SK-N-SH treated with all-trans-retinoic acid at 6 μM for 48 hours (cell line): ENCODE measurements at regions not wholly inside any gene's neighbourhood (a gene's known extent, or its start where the extent isn't known, plus 50 kb on each side); places are given as distances from the start of the nearest gene placed in this dataset.

ENCODE experiments used
- ATAC-seq: fragments of 200-7000 bp; cut with Tn5 transposase; 3 replicates; pipeline ENCODE4 v1.9.1; 2020; ENCODE audit warnings: mild to moderate bottlenecking, moderate library complexity
- ARNTL ChIP-seq: fragments of 450-650 bp; formaldehyde crosslinking; IDR thresholded peaks from 2 replicates; pipeline ENCODE4 v1.5.0; 2020; ENCODE audit warnings: low read depth, mild to moderate bottlenecking, moderate library complexity, borderline replicate concordance
- BACH2 ChIP-seq: fragments of 250-450 bp; sonication (Bioruptor Pico); IDR thresholded peaks from 2 replicates; pipeline ENCODE4 v1.9.0; 2021; ENCODE audit warnings: mild to moderate bottlenecking, borderline replicate concordance
- CREB5 ChIP-seq: fragments of 250-450 bp; sonication (Bioruptor Pico); IDR thresholded peaks from 2 replicates; pipeline ENCODE4 v1.5.1; 2020; ENCODE audit warnings: low read depth, mild to moderate bottlenecking, moderate library complexity
- ESRRG ChIP-seq: fragments of 250-450 bp; sonication (Bioruptor Pico); IDR thresholded peaks from 2 replicates; pipeline ENCODE4 v1.6.1; 2021; ENCODE audit warnings: mild to moderate bottlenecking
- ISL1 ChIP-seq: fragments of 250-450 bp; sonication (Bioruptor Pico); IDR thresholded peaks from 2 replicates; pipeline ENCODE4 v2.1.2; 2022; ENCODE audit warnings: mild to moderate bottlenecking, moderate library complexity
- OSR1 ChIP-seq: fragments of 250-450 bp; sonication (Bioruptor Pico); IDR thresholded peaks from 2 replicates; pipeline ENCODE4 v1.8.0; 2022; ENCODE audit warnings: moderate library complexity, mild to moderate bottlenecking, inconsistent platforms
- POU6F1 ChIP-seq: fragments of 250-450 bp; sonication (Bioruptor Pico); IDR thresholded peaks from 2 replicates; pipeline ENCODE4 v1.8.0; 2021; ENCODE audit warnings: low read depth, mild to moderate bottlenecking, moderate library complexity, borderline replicate concordance
- PPARA ChIP-seq: fragments of 250-450 bp; sonication (Bioruptor Pico); IDR thresholded peaks from 2 replicates; pipeline ENCODE4 v1.5.0; 2020; ENCODE audit warnings: mild to moderate bottlenecking, borderline replicate concordance
- RARB ChIP-seq: fragments of 250-450 bp; sonication (Bioruptor Pico); IDR thresholded peaks from 2 replicates; pipeline ENCODE4 v1.8.0; 2021; ENCODE audit warnings: mild to moderate bottlenecking, moderate library complexity
- TCF4 ChIP-seq: fragments of 250-450 bp; sonication (Bioruptor Pico); IDR thresholded peaks from 2 replicates; pipeline ENCODE4 v1.8.0; 2021; ENCODE audit warnings: mild to moderate bottlenecking, moderate library complexity, borderline replicate concordance
- TOX ChIP-seq: fragments of 250-450 bp; sonication (Bioruptor Pico); IDR thresholded peaks from 2 replicates; pipeline ENCODE4 v1.8.0; 2021; ENCODE audit warnings: mild to moderate bottlenecking, moderate library complexity, borderline replicate concordance
- TSHZ2 ChIP-seq: fragments of 250-450 bp; sonication (Bioruptor Pico); IDR thresholded peaks from 2 replicates; pipeline ENCODE4 v1.5.0; 2020; ENCODE audit warnings: mild to moderate bottlenecking, moderate library complexity
- ZC3H10 ChIP-seq: fragments of 250-450 bp; sonication (Bioruptor Pico); IDR thresholded peaks from 2 replicates; pipeline ENCODE4 v1.5.1; 2021; ENCODE audit warnings: mild to moderate bottlenecking, moderate library complexity
- ZFP3 ChIP-seq: fragments of 250-450 bp; sonication (Bioruptor Pico); IDR thresholded peaks from 2 replicates; pipeline ENCODE4 v1.5.0; 2020; ENCODE audit warnings: mild to moderate bottlenecking, moderate library complexity
- ZFP30 ChIP-seq: fragments of 450-650 bp; formaldehyde crosslinking; IDR thresholded peaks from 2 replicates; pipeline ENCODE4 v1.5.0; 2022; ENCODE audit warnings: mild to moderate bottlenecking, moderate library complexity
- ZNF565 ChIP-seq: fragments of 450-650 bp; formaldehyde crosslinking; conservative IDR thresholded peaks from 2 replicates; pipeline ENCODE4 v1.5.0; 2020; ENCODE audit warnings: low read depth, mild to moderate bottlenecking, moderate library complexity
- ZNF70 ChIP-seq: fragments of 450-650 bp; formaldehyde crosslinking; IDR thresholded peaks from 2 replicates; pipeline ENCODE4 v1.5.0; 2020; ENCODE audit warnings: mild to moderate bottlenecking, moderate library complexity
- ZNF8 ChIP-seq: fragments of 450-650 bp; formaldehyde crosslinking; IDR thresholded peaks from 2 replicates; pipeline ENCODE4 v1.5.0; 2020; ENCODE audit warnings: mild to moderate bottlenecking, moderate library complexity
- TF ChIP-seq, protein P1 (sequence below): fragments of 250-450 bp; sonication (Bioruptor Pico); IDR thresholded peaks from 2 replicates; pipeline ENCODE4 v1.8.0; 2020; ENCODE audit warnings: mild to moderate bottlenecking, moderate library complexity, borderline replicate concordance
- TF ChIP-seq, protein P2 (sequence below): fragments of 250-450 bp; sonication (Bioruptor Pico); IDR thresholded peaks from 2 replicates; pipeline ENCODE4 v1.5.1; 2021; ENCODE audit warnings: mild to moderate bottlenecking, moderate library complexity

GRCh38 chr4:189162888-189163287, 777.8 kb upstream of the FRG1 start:
- TF ChIP-seq ZNF70 (CRISPR knock-in tag) (no peak), POU6F1 (CRISPR knock-in tag) (no peak), TCF4 (CRISPR knock-in tag) (no peak), TOX (CRISPR knock-in tag) (no peak), ZFP3 (no peak), OSR1 (CRISPR knock-in tag) (no peak), RARB (CRISPR knock-in tag) (no peak), CREB5 (no peak)
- ATAC-seq, result no peak

DNA sequence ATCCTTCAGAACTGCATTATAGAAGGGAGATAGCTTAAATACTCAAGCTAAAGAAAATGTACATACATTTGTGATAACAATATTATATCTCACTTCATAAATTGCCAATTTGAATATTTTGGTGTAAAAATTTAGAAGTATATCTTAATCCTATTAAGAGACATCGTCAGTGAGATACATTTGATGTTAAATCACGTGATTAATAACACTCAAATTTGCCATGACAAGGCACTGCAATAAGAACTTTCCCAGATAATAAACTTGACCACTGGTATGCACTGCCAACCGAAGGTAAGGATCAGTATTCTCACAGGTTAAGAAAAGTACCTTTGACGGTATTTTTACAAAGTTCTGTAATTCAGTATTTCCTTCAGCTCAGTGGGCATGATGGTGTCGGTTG, 764.7 kb upstream of the FRG1 start:
- ATAC-seq, result no peak
- TF ChIP-seq ZFP3 (no peak), ZNF565 (CRISPR knock-in tag) (no peak), TSHZ2 (CRISPR knock-in tag) (no peak), OSR1 (CRISPR knock-in tag) (no peak), CREB5 (no peak), TCF4 (CRISPR knock-in tag) (no peak), ZC3H10 (CRISPR knock-in tag) (no peak), PPARA (no peak), TOX (CRISPR knock-in tag) (no peak), ISL1 (CRISPR knock-in tag) (no peak), BACH2 (CRISPR knock-in tag) (no peak), ESRRG (no peak), POU6F1 (CRISPR knock-in tag) (no peak), ZFP30 (CRISPR knock-in tag) (no peak), ARNTL (CRISPR knock-in tag) (no peak), ZNF70 (CRISPR knock-in tag) (no peak), ZNF8 (CRISPR knock-in tag) (no peak)
- TF ChIP-seq, protein P1, sequence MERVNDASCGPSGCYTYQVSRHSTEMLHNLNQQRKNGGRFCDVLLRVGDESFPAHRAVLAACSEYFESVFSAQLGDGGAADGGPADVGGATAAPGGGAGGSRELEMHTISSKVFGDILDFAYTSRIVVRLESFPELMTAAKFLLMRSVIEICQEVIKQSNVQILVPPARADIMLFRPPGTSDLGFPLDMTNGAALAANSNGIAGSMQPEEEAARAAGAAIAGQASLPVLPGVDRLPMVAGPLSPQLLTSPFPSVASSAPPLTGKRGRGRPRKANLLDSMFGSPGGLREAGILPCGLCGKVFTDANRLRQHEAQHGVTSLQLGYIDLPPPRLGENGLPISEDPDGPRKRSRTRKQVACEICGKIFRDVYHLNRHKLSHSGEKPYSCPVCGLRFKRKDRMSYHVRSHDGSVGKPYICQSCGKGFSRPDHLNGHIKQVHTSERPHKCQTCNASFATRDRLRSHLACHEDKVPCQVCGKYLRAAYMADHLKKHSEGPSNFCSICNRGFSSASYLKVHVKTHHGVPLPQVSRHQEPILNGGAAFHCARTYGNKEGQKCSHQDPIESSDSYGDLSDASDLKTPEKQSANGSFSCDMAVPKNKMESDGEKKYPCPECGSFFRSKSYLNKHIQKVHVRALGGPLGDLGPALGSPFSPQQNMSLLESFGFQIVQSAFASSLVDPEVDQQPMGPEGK (CRISPR knock-in tag), result no peak
- TF ChIP-seq, protein P2, sequence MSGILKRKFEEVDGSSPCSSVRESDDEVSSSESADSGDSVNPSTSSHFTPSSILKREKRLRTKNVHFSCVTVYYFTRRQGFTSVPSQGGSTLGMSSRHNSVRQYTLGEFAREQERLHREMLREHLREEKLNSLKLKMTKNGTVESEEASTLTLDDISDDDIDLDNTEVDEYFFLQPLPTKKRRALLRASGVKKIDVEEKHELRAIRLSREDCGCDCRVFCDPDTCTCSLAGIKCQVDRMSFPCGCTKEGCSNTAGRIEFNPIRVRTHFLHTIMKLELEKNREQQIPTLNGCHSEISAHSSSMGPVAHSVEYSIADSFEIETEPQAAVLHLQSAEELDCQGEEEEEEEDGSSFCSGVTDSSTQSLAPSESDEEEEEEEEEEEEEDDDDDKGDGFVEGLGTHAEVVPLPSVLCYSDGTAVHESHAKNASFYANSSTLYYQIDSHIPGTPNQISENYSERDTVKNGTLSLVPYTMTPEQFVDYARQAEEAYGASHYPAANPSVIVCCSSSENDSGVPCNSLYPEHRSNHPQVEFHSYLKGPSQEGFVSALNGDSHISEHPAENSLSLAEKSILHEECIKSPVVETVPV (CRISPR knock-in tag), result no peak
